ENCODE measurements at regions not wholly inside any gene's neighbourhood (a gene's known extent, or its start where the extent isn't known, plus 50 kb on each side); places are given as distances from the start of the nearest gene placed in this dataset.

- TF ChIP-seq, protein P1, sequence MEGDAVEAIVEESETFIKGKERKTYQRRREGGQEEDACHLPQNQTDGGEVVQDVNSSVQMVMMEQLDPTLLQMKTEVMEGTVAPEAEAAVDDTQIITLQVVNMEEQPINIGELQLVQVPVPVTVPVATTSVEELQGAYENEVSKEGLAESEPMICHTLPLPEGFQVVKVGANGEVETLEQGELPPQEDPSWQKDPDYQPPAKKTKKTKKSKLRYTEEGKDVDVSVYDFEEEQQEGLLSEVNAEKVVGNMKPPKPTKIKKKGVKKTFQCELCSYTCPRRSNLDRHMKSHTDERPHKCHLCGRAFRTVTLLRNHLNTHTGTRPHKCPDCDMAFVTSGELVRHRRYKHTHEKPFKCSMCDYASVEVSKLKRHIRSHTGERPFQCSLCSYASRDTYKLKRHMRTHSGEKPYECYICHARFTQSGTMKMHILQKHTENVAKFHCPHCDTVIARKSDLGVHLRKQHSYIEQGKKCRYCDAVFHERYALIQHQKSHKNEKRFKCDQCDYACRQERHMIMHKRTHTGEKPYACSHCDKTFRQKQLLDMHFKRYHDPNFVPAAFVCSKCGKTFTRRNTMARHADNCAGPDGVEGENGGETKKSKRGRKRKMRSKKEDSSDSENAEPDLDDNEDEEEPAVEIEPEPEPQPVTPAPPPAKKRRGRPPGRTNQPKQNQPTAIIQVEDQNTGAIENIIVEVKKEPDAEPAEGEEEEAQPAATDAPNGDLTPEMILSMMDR (IDR thresholded peaks at IDR 0.05), result no peak
- no peak for TF ChIP-seq POLR2AphosphoS5 (IDR thresholded peaks at IDR 0.05)
Observed at GRCh38 chr15:69842851-69843250, 254.9 kb downstream of the TLE3 start.
